ENCODE measurements at regions not wholly inside any gene's neighbourhood (a gene's known extent, or its start where the extent isn't known, plus 50 kb on each side); places are given as distances from the start of the nearest gene placed in this dataset.

- TF ChIP-seq EZH2 (IDR thresholded peaks at IDR 0.05; ENCODE audit: borderline replicate concordance, insufficient read depth, low read depth, low read length, poor library complexity, severe bottlenecking) (no peak), CTCF (IDR thresholded peaks at IDR 0.05) (no peak)
These were observed 62.3 kb upstream of the RIOK2 start for GRCh38 chr5:97245386-97245785.
